PC-9 (cell line): ENCODE measurements at regions not wholly inside any gene's neighbourhood (a gene's known extent, or its start where the extent isn't known, plus 50 kb on each side); places are given as distances from the start of the nearest gene placed in this dataset.

ENCODE experiments used
- CTCF ChIP-seq: fragments of 200-600 bp; sonication (generic); conservative IDR thresholded peaks from 2 replicates; pipeline ENCODE4 v1.6.1; 2017; ENCODE audit warnings: mixed run types, antibody characterized with exemption, mild to moderate bottlenecking, moderate library complexity
- EZH2 ChIP-seq: fragments of 200-600 bp; sonication (generic); IDR thresholded peaks from 2 replicates; pipeline ENCODE4 v1.8.0; 2017; ENCODE audit warnings: antibody characterized with exemption, low read depth

- TF ChIP-seq CTCF (no peak), EZH2 (no peak)
Measured at GRCh38 chr14:37726708-37727107, 131.3 kb downstream of the TTC6 start.
